Stimulated activated memory B cell treated with anti-CD40 and anti-IgM and Interleukin-4, amounts not matched to agents 10 μg/mL and 1 μg/mL and 100 μg/mL, for 72 hours (primary cell): ENCODE measurements at regions not wholly inside any gene's neighbourhood (a gene's known extent, or its start where the extent isn't known, plus 50 kb on each side); places are given as distances from the start of the nearest gene placed in this dataset.
"Not testable (repeated sequence)": the region's sequence is repeated elsewhere in the genome, so short reads cannot be mapped to it uniquely, and the experiment has no call there.

Source experiments
- ATAC-seq: fragments of 150-1000 bp; cut with Tn5 transposase; 2 replicates; pipeline ENCODE4 v1.10.0; 2021
- H3K27ac Mint-ChIP-seq: one replicate; pipeline ENCODE4 v1.8.0; 2022; ENCODE audit warnings: mild to moderate bottlenecking, mixed read lengths
- H3K27me3 Mint-ChIP-seq: one replicate; pipeline ENCODE4 v1.8.0; 2022; ENCODE audit warnings: mixed read lengths
- H3K36me3 Mint-ChIP-seq: one replicate; pipeline ENCODE4 v1.8.0; 2022; ENCODE audit warnings: mixed read lengths
- H3K4me1 Mint-ChIP-seq: one replicate; pipeline ENCODE4 v1.8.0; 2022; ENCODE audit warnings: mixed read lengths
- H3K4me3 Mint-ChIP-seq: one replicate; pipeline ENCODE4 v1.8.0; 2022; ENCODE audit warnings: mild to moderate bottlenecking, moderate library complexity, mixed read lengths
- H3K9me3 Mint-ChIP-seq: one replicate; pipeline ENCODE4 v1.8.0; 2022; ENCODE audit warnings: mixed read lengths

DNA sequence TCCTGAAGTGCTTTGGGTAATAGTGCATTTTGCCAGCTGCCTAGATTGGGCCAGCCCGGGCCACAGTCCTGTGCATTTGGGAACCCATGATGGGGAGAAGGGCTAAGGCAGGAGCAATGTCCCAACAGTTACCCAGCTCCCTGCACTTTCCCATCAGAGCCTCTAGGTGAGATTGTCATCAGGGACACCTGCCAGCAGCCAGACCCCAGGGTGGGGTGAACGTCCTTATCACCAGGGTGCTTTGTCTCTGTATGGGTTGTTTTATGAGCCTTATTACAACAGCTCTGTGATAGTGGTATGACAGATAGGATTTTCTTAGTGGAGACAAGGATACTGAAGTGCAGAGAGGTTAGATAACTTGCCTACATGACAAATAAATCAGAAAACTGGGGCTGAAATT is 365.7 kb downstream of the OSTF1 start:
- Mint-ChIP-seq H3K4me3 (no peak overlapping the region), H3K27me3 (no peaks in the 10 kb centered on the region), H3K4me1 (peaks cover 6% of the 10 kb centered on the region), H3K27ac (no peak overlapping the region), H3K9me3 (peaks cover 3% of the 10 kb centered on the region), H3K36me3 (no peaks in the 10 kb centered on the region)
- no peak for ATAC-seq

DNA sequence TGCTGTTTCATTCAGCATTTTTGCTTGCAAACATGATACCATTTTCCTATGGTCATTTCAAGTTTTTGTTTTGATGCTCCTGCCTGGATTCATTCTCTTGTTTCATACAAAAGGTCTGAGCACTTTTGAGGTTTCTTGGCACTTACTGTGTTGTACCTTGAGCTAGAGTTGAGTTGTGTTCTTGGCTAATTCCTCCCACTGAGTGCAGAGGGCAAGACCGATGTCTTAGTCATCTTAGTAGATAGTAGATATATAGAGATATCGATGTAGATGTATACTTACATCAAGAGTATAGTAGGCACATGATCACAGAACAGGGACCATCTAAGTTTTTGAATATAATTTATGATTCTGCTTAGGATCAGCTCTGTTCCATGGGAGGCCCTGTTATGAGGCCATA is 366.6 kb downstream of the OSTF1 start:
- Mint-ChIP-seq H3K27me3 (no peaks in the 10 kb centered on the region), H3K36me3 (no peaks in the 10 kb centered on the region), H3K4me1 (peaks cover 6% of the 10 kb centered on the region), H3K27ac (no peak overlapping the region), H3K9me3 (peaks cover 3% of the 10 kb centered on the region), H3K4me3 (no peak overlapping the region)
- ATAC-seq: no peak

DNA sequence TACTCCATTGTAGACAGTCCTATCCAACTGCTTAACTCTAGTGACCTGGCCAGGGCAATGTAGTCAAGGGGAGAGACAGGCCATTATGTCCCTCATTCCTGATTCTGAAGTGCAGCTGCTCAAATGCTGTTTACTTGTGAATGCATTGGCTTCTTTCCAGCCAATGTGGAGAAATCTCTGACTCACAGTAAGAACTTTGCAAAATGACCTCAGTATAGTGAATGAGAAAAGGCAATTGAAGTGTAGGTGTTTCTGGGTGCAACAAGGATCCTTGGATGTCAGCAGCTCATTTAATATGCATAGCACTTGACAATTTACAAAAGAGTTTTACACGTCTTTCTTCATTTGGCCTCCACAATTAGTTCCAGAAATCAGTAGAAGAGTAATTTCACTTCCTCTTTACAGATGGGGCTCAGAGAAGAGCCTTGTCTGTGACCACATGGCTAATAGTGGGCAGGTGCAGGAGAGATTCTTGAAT is 367.2 kb downstream of the OSTF1 start:
- Mint-ChIP-seq H3K4me1 (peaks cover 6% of the 10 kb centered on the region), H3K27me3 (no peaks in the 10 kb centered on the region), H3K36me3 (no peaks in the 10 kb centered on the region), H3K4me3 (no peak overlapping the region), H3K9me3 (peaks cover 3% of the 10 kb centered on the region), H3K27ac (no peak overlapping the region)
- no peak for ATAC-seq

DNA sequence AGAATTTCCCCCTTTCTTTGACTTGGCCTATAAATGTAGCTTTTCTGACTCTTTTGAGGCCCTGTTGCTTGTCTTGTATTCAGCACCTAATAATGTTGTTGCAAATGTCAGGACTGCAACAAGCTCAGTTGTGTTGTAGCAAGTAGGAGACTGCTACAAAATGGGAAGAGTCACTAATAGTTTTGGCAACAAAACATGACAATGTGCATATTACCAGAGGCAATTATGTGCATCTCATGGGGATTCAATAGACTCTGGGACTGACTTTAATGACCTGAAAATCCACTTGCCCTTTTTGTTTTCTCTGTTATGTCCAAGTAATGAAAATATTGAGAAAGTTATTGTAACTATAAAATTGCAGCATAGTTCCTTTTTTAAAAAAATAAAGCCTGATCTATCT is 368.4 kb downstream of the OSTF1 start:
- Mint-ChIP-seq H3K4me3 (no peak overlapping the region), H3K4me1 (peaks cover 6% of the 10 kb centered on the region), H3K27ac (no peak overlapping the region), H3K27me3 (no peaks in the 10 kb centered on the region), H3K36me3 (no peaks in the 10 kb centered on the region), H3K9me3 (peaks cover 3% of the 10 kb centered on the region)
- ATAC-seq: no peak

DNA sequence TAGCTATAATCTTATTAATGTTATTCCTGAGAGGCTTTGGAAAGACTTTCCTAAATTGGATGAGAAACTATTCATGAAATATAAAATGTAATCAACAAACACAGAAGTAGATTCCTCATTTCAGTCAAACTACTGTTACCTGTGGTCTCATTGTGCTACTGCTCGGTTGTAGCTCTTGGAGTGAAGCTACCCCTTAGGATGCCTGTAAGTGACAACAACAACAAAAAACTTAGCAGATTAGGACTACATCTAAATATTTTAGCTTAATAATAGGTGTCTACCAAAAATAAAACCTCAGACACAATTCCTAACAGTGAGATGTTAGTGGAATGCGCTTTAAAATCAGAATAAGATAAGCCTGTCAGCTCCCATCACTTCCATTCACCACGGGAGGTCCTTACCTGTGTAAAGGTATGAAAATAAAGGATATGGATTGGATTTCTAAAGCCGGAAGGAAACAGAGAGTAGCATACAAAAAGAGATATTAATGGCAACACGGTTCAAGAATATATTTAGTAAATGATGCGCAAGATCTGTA is 369.2 kb downstream of the OSTF1 start:
- H3K27me3 Mint-ChIP-seq: no peaks in the 10 kb centered on the region
- ATAC-seq: no peak
- no peak overlapping the region for H3K27ac Mint-ChIP-seq

DNA sequence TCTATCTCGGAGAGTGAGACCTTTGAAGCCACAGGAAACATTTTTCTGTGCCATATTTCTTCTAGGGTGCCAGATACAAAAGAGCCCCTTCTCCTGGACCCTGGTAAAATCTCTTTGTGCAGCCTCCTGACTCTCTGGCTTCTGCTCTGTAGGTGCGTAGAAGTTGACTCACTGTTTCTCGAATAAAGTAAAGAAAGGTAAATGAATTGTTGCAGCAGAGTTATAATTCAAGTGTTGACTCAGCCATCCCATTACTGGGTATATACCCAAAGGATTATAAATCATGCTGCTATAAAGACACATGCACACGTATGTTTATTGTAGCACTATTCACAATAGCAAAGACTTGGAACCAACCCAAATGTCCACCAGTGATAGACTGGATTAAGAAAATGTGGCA is 371.0 kb downstream of the OSTF1 start:
- not testable (repeated sequence) for H3K9me3 Mint-ChIP-seq, H3K4me1 Mint-ChIP-seq, H3K4me3 Mint-ChIP-seq, H3K27me3 Mint-ChIP-seq, ATAC-seq, H3K27ac Mint-ChIP-seq, H3K36me3 Mint-ChIP-seq

More for the DNA sequence above, 369.2 kb downstream of the OSTF1 start:
- H3K36me3 Mint-ChIP-seq: no peaks in the 10 kb centered on the region
- no peak overlapping the region for H3K4me3 Mint-ChIP-seq
- H3K4me1 Mint-ChIP-seq: peaks cover 6% of the 10 kb centered on the region
- H3K9me3 Mint-ChIP-seq: peaks cover 3% of the 10 kb centered on the region

DNA sequence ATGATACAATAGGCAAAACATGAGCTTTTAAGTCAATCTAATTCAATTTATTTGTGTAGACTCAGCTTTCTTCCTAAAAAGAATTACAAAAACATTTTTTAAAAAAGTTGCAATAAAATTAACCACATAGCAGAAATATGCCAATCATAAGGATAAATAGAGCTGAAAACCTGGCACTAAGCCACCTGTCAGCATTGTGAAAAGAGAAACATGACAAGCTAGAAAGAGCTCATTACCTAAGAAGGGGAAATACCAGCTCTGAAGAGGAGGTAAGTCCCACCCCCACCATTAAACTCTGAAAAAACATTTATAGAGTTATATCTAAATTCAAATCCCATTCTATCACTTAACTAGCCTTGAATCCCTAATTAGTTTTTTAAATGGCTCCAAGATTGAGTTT is 372.9 kb downstream of the OSTF1 start:
- no peak overlapping the region for H3K4me3 Mint-ChIP-seq
- H3K4me1 Mint-ChIP-seq: no peaks in the 10 kb centered on the region
- H3K27me3 Mint-ChIP-seq: no peaks in the 10 kb centered on the region
- H3K36me3 Mint-ChIP-seq: no peaks in the 10 kb centered on the region
- H3K9me3 Mint-ChIP-seq: no peaks in the 10 kb centered on the region
- no peak for ATAC-seq
- no peak overlapping the region for H3K27ac Mint-ChIP-seq

DNA sequence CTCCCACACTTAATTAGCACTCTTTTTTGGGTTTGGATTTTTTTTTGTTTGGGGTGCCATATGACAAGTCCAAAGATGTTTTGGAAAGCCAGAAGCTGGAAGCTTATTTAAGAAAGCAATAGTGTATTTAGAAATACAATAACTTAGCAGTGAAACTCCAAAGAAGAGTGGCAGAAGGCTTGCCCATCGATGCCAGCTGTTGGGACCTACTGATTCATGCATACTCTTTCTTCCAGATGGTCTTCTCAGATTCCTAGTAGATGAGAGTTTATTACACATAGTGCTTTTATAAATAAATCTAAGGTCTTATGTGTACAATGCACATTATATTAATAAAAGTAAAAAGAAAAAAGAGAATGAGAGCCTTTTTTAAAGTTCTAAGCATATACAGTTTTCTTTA is 374.6 kb downstream of the OSTF1 start:
- H3K4me3 Mint-ChIP-seq: no peak overlapping the region
- no peaks in the 10 kb centered on the region for H3K36me3 Mint-ChIP-seq
- H3K4me1 Mint-ChIP-seq: no peaks in the 10 kb centered on the region
- H3K27me3 Mint-ChIP-seq: no peaks in the 10 kb centered on the region
- ATAC-seq: no peak
- H3K27ac Mint-ChIP-seq: no peak overlapping the region
- H3K9me3 Mint-ChIP-seq: no peaks in the 10 kb centered on the region

DNA sequence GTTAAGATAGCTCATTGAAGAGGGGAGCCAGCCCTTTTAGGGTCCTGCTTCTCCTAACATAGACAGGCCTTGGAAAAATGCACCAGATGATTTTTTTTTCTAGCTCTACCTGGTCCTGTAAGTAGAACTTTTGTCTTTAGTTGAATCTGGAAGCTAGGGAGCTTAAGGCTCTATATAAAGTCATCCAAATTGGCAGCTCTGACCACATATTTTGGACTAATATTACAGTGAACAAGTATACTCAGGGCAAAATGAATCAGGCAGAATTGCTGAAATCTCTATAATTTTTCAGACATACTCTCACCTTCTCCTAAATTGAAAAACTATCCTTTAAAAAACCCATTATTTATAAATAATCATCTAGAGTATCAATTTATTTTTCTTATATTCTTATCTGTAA is 375.6 kb downstream of the OSTF1 start:
- no peak for ATAC-seq
- H3K4me3 Mint-ChIP-seq: no peak overlapping the region
- H3K27ac Mint-ChIP-seq: no peak overlapping the region
- no peaks in the 10 kb centered on the region for H3K27me3 Mint-ChIP-seq
- H3K4me1 Mint-ChIP-seq: no peaks in the 10 kb centered on the region
- H3K9me3 Mint-ChIP-seq: no peaks in the 10 kb centered on the region
- H3K36me3 Mint-ChIP-seq: no peaks in the 10 kb centered on the region

DNA sequence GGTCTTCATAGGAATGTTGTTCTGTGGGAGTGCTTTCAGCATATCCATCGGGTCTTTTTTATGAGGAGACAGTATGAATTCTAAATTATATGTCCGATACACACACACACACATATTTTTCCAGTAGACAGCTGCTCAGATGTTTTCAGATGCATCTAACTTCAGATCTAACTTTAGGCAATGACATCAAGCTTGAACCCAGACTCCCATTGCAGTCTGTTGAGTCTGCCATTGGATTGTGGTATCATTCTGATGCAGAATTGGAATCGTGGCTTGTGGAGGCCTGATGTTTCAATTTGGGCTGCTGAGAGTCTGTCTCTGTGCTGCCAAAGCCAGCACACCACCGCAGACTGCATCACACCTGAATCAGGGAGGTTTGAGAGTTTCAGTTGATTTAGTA is 376.4 kb downstream of the OSTF1 start:
- H3K4me1 Mint-ChIP-seq: no peaks in the 10 kb centered on the region
- no peak for ATAC-seq
- H3K4me3 Mint-ChIP-seq: no peak overlapping the region
- H3K27ac Mint-ChIP-seq: no peak overlapping the region
- no peaks in the 10 kb centered on the region for H3K9me3 Mint-ChIP-seq
- no peaks in the 10 kb centered on the region for H3K36me3 Mint-ChIP-seq
- no peaks in the 10 kb centered on the region for H3K27me3 Mint-ChIP-seq

DNA sequence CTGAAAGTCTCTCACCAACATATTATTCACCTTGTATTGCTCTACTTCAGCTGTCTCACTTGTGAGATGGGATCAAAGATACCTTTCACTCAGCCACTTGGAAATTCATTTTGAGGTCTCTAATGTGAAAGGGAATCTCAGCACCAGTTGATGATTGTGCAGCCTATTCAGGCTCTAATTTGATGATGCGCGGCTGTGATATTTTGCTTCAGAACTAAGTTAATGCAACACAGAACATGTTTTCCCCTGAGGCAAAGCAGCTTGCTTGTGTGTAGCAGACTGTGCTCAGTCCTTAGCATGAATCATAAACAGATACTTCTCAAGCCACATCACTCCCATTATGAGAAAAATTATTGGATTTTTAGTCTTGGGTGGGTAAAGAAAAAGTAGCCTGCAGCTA is 378.8 kb downstream of the OSTF1 start:
- no peaks in the 10 kb centered on the region for H3K4me1 Mint-ChIP-seq
- H3K27ac Mint-ChIP-seq: no peak overlapping the region

DNA sequence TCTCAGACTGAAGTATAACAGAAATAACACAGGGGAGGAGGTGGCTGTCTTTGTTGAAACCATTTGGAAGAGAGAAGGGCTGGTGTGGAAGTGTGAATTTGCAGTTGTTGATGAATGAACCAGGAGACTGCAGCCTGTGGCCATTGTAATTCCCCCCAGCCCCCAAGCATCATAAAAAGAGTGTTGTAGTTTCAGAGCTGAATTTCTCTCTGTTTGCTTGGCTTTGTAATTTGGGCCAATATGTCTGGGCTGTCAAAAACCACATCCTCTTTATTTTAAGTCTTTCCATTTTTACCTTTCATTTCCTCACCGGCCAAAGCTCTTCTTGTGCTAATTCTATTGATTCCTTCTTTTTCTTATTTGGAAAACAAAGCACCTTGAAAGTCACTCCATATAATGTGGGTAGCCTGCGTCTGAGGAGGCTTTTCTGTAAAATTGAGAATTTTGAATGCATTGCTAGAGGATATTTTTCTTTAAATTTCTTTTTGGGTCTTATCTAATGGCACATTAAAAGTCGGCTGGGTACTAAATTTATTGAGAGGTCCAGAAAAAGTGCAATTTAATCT is 383.3 kb downstream of the OSTF1 start:
- Mint-ChIP-seq H3K27ac (no peak overlapping the region), H3K9me3 (no peaks in the 10 kb centered on the region), H3K27me3 (no peaks in the 10 kb centered on the region), H3K36me3 (no peaks in the 10 kb centered on the region), H3K4me1 (no peaks in the 10 kb centered on the region), H3K4me3 (no peak overlapping the region)
- ATAC-seq: no peak

More for the DNA sequence above, 378.8 kb downstream of the OSTF1 start:
- no peak for ATAC-seq
- no peaks in the 10 kb centered on the region for H3K9me3 Mint-ChIP-seq
- no peaks in the 10 kb centered on the region for H3K36me3 Mint-ChIP-seq
- no peak overlapping the region for H3K4me3 Mint-ChIP-seq
- no peaks in the 10 kb centered on the region for H3K27me3 Mint-ChIP-seq

DNA sequence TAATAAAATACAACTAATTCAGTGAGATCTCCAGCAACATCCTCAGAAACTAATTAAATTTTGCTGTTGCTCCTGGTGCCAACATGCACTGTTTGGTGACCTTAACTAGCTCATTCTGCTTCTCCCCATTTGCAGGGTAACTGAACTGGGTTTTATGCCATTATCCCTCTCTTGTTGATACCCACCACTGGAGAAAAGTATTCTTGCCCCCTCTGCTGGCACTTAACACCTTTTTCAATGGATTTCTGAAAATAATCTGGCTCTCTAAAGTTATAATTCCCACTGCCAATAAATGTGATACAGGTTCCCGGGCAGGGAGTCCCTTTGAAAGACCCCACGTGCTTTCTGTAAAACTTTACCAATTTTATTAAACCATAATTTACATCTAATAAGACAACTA is 394.3 kb downstream of the OSTF1 start:
- H3K27me3 Mint-ChIP-seq: no peaks in the 10 kb centered on the region
- H3K9me3 Mint-ChIP-seq: peaks cover 3% of the 10 kb centered on the region
- H3K27ac Mint-ChIP-seq: no peak overlapping the region
- ATAC-seq: no peak
- no peaks in the 10 kb centered on the region for H3K36me3 Mint-ChIP-seq
- no peak overlapping the region for H3K4me3 Mint-ChIP-seq
- H3K4me1 Mint-ChIP-seq: no peaks in the 10 kb centered on the region

DNA sequence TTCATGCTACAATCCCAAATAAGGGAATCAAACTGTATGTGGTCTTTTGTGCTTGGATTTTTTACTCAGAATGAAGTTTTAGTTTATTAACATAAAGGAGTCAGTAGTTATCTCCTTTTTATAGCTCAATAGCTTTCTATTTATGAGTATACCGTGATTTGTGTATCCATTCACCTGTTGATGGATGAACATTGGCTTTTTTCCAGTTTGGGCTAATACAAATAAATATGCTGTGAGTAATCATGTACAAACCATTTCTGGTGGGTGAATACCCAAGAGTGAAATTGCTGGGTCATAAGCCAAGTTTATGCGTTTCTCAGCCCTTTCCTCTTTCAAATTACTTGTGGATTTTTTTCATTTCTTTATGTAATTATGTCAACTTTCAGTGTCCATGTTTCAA is 395.3 kb downstream of the OSTF1 start:
- Mint-ChIP-seq H3K36me3 (no peaks in the 10 kb centered on the region), H3K9me3 (peaks cover 3% of the 10 kb centered on the region), H3K27me3 (no peaks in the 10 kb centered on the region), H3K4me1 (no peaks in the 10 kb centered on the region), H3K4me3 (no peak overlapping the region), H3K27ac (no peak overlapping the region)
- ATAC-seq: no peak

DNA sequence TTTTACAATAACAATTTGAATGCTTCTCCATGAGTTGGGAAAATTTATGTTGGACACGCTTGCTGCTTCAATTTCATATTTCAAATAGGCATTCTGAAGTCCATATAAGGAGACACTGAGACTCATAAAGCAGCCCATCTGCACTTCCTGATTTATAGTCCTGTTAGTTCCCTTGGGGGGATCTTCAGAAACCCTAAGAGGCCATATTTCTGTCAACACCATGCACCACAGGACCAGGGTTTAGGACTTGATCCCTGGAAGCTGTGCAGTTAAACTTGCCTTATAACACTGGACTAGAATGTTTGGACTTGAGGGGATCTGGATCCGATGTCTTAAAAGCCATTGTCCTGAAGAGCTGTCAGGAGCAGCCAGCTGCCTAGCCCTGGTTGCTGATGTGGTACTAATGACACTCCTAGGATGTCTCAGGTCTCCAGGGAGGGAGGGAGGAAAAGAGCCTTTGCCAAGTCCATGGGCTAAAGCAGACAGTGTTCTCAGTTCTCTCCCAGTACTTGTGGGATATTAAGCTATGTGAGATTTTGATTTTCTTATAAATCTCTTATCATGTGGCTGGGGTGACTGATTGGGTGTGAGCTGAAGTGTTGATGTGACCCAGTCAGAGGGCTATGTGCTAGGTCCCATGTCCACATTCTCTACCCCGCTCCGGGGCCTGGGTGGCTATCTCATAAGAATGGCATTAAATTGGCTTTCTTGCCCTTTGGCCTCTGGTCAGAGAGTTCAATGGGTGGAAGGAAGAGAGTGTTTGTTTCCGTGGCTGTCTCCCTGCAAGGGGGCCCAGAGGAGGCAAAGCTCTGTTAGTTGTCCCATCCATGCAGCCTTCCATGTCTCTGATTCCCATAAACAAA is 399.8 kb downstream of the OSTF1 start:
- Mint-ChIP-seq H3K27ac (no peak overlapping the region), H3K36me3 (no peaks in the 10 kb centered on the region), H3K4me1 (no peaks in the 10 kb centered on the region), H3K27me3 (no peaks in the 10 kb centered on the region), H3K4me3 (no peak overlapping the region), H3K9me3 (peaks cover 6% of the 10 kb centered on the region)
- ATAC-seq: no peak

DNA sequence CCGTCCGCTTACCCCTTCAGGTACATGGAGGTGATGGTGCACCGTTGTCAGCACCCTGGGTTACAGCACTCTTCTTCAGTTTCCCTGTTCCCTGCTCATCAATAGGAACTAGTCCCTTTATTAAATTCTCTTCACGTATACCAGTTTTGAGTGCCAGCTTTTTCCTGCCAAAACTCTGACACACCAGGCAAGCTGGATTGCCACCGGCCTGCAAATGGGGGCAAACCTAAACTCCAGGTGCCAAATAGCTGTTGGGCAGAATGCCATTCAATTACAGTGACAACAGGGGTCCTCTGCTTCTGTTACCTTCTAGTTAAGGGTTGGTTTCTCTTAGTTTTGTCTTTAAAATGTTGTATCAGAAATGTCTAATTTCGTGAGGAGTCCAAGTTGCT is 400.4 kb downstream of the OSTF1 start:
- ATAC-seq: no peak
- Mint-ChIP-seq H3K4me1 (no peaks in the 10 kb centered on the region), H3K9me3 (peaks cover 6% of the 10 kb centered on the region), H3K27me3 (no peaks in the 10 kb centered on the region), H3K4me3 (no peak overlapping the region), H3K27ac (no peak overlapping the region), H3K36me3 (no peaks in the 10 kb centered on the region)
